Femur (tissue), 1 donor: ENCODE measurements at regions not wholly inside any gene's neighbourhood (a gene's known extent, or its start where the extent isn't known, plus 50 kb on each side); places are given as distances from the start of the nearest gene placed in this dataset.
"Not testable (repeated sequence)": the region's sequence is repeated elsewhere in the genome, so short reads cannot be mapped to it uniquely, and the experiment has no call there.

Source experiments
- DNase-seq: peaks from one replicate; pipeline ENCODE4 v3.0.0-alpha.2; 2017

DNA sequence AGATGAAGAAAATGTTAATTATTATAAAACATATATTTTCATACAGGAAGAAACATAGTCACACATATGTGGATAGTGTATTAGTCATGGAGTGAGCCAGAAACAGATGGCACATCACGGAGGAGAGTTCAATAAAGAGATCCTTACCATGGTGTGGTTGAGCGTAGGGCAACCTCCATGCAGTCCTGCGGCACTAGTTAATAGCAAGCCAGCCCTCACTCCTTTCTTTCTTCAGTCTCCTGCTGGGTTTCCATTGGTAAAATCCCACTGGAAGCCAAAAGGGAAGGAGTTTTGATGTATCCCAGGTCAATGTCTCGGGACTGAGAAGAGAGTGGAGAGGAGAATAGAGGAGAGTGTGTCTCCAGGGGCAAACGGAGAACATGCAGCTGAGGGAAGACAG lies 328.1 kb downstream of the NR4A2 start:
- no peak for DNase-seq

DNA sequence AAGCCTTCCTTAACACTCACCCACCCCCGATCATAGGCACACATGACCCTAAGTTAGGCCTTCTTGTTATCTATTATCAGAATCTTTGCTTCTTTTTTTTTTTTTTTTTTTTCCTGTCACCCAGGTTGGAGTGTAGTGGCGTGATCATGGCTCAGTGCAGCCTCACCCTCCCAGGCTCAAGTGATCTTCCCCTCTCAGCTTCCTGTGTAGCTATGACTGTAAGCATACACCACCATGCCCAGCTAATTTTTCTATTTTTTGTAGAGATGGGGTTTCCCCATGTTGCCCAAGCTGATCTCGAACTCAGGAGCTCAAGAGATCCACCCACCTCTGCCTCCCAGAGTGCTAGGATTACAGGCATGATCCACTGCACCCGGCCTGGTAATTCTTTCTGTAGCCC lies 328.7 kb downstream of the NR4A2 start:
- no peak for DNase-seq

DNA sequence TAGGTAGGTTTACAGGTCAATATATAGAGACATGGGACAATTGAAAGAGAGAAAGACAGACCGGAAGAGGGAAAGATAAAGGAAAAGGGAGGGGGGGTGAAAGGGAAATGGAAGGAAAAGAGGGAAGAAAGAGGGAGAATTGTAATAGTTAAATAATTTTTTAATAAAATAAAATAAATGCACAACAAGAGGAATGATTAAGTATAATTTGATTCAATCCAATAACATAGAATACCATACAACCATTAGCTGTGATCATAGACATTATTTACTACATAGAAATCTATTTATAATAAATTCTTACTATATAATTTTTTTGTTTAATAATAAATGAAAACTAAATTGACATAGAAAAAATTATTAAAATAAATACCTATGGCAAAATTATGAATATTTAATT lies 330.7 kb downstream of the NR4A2 start:
- DNase-seq: no peak

DNA sequence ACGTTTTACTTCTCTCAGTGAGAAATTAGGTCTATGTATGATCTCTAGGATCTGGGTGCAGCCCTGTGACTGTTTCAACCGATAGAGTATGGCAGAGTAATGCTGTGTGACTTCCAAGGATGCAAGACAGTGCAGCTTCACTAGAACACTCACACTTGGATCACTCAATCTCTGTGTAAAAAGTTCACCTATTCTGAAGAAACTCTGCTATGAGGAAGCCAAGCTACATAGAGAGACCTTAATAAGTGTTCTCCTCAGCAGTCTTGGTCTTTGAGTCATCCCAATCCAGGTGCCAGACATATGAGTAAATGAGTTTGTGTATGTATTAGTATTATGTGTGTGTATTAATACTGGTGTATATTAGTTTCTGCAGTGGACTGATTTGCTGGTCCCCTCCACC lies 335.0 kb downstream of the NR4A2 start:
- DNase-seq: no peak

DNA sequence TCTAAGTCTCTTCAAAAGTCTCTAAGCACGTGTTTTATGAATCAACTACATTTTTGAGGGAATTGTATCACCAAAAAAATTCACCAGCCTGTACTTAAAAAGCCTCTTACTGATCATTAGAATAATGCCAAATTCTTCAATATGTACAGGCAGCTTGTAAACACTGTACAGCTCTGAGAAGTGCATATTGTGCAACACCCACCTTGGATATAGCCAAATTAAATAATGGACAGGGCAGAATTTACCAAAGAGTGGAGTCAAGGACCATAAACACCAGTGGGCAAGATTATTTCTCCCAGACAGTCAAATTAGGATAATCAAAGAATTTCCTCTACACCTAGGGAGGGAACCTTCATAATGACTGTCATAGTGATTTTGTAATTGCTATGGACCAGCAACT lies 338.2 kb downstream of the NR4A2 start:
- DNase-seq: no peak

DNA sequence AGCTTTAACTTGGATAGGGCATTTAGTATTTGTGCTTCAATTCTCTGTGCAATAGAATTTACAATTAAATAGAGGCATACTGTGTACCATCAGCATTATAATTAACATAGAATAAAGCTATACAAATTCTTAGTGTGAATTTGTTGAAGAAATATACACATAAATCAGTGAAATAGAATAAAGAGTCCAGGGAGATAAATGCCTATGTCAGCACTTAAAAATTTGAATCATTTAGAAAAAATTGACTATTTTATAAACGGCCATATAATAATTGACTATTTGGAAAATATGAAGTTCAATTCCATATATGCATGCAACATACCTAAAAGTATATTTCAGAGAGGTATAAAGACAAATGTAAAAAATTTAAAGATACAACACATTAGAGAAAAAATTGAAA lies 348.7 kb downstream of the NR4A2 start:
- DNase-seq: no peak

DNA sequence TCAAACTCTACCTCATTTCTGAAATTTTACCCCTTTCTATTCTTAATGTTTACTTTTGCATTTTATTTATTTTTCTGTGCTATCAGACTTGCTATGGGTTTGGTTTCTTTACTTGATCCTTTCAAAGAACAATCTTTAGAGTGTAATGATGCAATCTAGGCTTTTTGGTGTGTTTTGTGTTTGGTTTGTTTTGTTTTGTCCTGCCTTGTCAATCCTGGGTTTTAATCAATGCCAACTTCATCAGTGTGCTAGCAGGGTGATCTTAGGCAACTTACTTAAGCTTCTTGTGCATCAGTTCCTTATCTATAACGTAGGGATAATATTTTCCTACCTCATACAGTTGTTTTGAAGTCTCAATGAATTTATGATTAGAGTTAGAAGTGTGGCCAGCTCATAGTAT lies 350.4 kb downstream of the NR4A2 start:
- no peak for DNase-seq

DNA sequence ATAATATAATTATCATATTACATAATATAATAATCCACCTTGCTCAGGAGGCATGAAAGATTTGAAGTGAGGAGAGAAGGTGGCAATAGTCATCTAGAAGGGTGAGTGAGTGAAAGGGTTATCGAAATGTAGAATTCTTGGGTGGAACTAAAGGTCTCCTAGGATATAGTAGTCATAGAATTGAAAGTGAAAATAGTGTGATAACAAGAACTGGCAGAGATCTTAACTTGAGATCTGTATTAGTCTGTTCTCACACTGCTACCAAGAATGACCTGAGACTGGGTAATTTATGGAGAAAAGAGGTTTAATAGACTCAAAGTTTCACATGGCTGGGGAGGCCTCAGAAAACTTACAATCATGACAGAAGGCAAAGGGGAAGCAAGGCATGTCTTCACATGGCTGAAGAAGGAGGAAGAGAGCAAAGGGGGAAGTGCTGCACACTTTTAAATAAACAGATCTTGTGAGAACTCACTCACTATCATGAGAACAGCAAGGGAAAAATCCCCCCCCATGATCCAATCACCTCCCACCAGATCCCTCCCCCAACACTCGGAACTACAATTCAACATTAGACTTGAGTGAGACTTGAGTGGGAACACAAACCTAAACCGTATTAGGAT lies 351.5 kb downstream of the NR4A2 start:
- no peak for DNase-seq

DNA sequence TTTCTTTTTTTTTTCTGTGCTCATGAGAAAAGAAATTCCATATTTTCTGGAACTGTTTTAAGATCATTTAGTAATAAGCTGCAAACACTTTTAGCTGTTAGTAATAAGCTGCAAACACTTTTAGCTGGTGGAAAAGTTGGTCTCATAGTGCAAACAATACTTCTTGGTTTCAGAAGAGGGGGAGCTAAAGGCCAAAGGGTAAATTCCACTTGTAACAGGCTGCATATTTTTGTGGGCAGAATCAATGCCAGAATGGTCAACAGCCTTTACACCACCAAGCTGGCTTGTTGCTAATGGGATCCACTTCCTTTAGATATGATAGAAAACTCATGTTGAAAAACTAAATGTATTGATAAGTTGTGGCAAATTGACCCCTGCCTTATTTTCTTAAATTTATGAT lies 356.8 kb downstream of the NR4A2 start:
- DNase-seq: no peak

DNA sequence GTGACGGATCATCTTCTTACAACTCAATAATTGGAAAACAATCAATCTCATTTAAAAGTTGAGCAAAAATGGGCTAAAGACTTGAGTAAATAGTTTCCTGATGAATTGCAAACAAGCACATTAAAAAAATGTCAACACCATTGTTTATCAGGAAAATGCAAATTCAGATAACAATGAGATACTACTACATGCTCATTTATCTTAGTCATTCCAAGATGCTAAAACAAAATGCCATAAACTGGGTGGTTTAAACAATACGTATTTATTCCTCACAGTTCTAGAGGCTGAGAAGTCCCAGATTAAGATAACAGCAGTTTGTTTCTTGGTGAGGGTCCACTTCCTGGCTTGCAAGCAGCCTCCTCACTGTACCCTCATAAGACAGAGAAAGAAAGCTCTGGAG lies 359.6 kb downstream of the NR4A2 start:
- no peak for DNase-seq

DNA sequence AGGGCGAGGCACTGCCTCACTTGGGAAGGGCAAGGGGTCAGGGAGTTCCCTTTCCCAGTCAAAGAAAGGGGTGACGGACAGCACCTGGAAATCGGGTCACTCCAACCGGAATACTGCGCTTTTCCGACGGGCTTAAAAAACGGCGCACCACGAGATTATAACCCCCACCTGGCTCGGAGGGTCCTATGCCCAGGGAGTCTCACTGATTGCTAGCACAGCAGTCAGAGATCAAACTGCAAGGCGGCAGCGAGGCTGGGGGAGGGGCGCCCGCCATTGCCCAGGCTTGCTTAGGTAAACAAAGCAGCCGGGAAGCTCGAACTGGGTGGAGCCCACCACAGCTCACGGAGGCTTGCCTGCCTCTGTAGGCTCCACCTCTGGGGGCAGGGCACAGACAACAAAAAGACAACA lies 366.5 kb downstream of the NR4A2 start:
- DNase-seq: not testable (repeated sequence)

DNA sequence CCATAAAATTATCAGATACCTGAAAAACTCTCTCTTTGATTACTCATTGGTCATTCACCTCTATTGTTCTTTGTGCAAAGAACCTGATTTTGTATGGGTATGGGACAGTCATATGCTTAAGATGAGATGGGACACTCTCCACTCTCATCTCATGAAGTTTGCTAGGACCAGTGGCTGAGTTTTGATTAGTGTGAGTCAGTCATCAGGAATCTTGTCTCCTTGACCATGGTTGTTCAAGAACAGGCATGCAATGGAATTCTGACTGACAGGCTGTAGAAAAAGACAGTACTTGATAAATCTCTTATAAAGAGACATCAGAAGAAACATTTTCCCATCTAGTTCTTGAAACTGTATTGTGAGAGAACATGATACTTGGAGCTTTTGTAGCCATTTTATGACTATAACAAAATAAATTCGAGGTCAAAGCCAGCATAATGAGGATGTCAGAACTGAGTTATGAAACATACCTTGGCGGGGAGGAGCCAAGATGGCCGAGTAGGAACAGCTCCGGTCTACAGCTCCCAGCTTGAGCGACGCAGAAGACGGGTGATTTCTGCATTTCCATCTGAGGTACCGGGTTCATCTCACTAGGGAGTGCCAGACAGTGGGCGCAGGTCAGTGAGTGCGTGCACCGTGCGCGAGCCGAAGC lies 367.0 kb downstream of the NR4A2 start:
- no peak for DNase-seq

DNA sequence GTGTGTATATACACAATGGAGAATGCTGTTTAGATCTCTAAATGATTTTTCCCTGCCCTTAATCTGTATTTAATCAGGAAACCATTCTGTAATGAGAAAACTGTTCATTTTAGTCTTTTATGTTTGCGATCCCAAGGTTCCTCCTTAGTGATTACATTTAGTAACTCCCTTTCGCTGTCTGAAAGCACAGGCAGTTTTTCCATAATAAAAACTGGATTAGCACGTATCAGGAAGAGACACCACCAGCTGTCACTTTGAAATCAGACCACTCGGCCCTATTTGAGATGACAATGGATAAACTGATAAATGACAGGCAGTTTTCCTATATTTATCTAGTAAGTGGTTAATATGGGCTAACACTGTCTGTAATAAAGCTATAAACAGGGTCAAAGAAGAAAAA lies 370.9 kb downstream of the NR4A2 start:
- DNase-seq: no peak

DNA sequence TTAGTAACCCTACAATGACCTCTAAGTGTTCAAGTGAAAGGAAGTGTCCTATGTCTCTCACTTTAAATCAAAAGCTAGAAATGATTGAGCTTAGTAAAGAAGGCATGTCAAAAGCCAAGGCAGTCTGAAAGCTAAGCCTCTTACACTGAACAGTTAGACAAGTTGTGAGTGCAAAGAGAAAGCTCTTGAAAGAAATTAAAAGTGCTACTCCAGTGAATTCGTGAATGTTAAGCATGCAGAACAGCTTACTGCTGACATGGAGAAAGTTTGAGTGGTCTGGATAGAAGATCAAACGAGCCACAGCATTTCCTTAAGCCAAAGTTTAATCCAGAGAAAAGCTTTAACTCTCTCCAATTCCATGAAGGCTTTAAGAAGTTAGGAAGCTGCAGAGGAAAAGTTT lies 373.7 kb downstream of the NR4A2 start:
- DNase-seq: no peak

DNA sequence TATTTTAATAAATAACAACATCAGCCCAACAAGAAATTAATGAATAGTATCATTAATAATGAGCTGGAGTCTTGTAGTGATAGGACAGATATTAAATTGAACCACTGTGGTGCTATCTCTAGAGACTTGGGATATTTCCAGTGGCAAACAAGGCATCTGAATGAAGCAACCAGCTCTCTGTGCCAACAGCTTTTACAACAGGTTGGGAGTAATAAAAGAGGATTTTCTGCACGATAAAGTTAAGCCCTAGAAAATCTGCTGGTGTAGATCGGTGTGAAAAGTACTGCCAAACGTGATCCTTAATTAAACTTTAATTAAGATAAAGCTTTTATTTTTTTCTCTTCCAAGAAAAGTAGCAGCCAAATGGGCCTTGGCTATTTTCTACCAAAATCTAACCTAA lies 385.5 kb downstream of the NR4A2 start:
- no peak for DNase-seq

DNA sequence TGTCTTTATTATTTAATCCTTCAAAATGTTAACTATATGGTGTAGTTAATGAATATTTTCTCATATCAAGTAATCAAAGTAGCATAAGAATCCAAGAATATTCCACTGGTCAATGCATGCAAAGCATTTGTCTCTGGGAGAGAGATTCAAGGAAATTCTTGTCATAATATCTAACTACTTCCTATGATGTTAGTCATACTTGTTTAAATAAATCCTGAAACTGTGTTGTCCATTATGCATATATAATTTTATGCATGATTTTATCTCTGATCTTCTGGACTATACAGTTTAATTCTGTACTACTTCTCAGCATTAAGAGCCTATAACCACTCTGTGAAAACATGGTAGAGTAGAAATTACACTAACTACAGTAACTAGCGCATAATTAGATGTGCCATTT lies 388.3 kb downstream of the NR4A2 start:
- DNase-seq: no peak

DNA sequence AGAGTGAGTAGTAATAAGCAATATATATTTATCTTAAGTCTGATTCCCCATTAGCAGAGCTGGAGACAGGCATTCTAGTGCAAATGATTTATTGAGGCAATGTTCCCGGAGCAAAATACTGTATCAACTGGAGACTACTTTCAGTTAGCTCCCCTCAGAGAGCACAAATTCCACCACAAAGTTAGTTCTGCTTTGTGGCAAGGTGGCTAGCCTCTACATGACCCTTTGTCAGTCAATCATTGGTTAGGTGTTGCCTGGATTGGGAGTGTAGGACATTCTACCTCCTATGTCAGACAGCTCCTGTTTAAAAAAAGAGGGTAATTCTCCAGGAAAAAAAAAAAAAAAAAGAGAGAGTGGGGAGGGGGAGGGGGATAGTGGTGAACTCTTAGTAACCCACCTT lies 402.2 kb downstream of the NR4A2 start:
- DNase-seq: no peak

DNA sequence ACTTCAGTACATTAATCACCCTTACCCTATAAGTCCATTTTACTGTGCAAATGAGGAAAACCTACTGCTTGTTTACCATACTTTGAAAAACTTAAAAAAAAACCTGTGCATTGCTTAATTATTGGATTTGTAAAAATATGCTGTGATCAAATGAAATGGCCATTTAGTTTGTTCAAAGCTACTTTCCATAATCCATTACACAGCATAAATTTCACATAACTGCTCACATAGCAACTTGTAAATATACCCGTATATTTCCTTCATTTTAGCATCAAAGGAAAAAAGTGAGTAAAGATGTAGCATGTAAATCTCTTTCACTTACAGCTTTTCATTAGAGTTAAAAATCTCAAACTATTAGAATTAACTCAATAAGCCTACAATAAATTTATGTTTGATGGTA lies 415.1 kb downstream of the NR4A2 start:
- DNase-seq: no peak

DNA sequence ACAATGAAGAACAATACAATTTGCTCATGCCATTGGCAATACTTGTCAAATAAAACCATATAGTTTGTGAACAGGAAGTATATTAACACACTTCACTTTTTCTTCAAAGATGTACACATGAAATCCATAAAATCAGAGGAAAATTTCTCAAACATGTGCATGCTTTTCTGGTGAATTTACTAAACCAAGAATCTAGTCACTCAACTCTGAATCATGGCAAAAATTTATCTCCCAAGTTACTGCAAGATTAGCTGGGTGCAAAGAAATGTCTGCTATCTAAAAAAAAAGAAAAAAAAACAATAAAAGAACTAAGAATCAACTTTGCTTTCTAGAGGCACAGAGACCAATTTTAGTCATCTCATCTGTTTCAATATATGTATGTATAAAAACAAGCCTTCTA lies 419.2 kb downstream of the NR4A2 start:
- DNase-seq: no peak

DNA sequence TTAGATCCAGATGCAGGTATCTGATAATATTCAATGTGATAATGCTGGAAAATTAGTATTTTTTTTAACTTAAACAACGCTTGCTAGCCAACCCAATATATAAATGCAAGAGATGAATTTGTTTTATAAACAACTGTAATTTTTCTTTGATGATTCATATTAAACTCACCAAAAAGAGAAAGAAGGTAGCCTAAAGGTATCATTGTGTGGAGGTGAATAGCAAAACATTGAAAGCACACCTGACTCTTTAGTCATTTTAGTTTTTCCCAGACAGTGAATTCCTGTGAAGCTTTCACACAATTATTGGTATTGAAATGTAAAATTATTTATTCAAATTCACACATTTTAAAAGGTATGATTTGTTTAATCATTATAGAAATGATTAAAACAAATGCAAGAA lies 424.0 kb downstream of the NR4A2 start:
- no peak for DNase-seq

DNA sequence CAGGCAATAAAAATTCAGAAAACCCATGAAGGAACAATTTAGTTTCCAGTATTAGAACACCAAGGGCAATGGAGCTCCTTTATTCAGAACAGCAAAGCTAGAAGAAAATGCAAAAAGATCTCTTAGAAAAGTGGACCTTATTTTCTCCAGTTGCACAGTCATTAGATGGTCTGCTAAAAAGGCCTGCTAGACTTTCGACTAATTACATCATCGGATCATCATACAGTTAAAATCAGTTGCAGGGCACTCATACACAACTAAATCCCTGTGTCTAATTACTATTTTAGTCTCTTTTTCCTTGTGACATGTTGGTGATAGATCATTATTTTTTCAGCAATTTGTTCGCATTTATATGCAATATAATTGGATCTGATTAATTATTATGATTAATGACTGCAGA lies 425.3 kb downstream of the NR4A2 start:
- no peak for DNase-seq

DNA sequence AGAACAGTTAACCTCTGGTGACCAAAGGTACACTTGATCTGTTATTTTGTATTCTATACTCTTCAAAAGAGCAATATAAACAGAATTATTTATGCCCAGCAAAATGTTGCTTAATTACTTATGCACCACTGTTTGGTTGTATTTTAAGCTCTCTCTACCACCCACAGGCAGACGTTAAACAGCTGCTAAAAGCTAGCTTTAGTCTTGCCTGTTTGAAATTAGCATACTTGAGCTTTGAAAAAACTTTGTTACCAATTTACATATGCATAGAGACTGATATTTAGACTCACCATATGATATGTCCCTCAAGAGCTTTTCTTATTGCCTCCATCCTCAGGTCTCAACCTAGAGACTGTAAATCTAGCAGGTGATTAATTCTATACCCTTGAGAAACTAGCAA lies 426.9 kb downstream of the NR4A2 start:
- DNase-seq: no peak

DNA sequence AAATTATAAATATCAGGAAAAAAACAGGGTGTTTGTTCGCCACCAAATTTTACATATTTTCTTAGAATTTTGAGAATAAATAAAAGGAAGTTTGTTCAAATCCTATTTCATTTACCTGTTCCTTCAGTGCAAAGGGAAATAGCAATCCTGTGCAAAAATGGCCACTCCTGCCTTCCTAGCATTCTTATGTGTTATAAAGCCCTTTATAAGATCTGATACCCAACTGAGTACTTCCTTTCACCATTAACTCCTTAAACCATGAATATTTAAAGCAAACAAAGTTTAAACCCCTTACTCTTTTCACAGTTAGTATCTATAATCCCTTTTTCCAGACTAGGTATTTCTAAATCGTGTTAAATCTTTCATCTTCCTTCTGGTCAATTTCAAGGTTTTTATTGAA lies 427.8 kb downstream of the NR4A2 start:
- no peak for DNase-seq

DNA sequence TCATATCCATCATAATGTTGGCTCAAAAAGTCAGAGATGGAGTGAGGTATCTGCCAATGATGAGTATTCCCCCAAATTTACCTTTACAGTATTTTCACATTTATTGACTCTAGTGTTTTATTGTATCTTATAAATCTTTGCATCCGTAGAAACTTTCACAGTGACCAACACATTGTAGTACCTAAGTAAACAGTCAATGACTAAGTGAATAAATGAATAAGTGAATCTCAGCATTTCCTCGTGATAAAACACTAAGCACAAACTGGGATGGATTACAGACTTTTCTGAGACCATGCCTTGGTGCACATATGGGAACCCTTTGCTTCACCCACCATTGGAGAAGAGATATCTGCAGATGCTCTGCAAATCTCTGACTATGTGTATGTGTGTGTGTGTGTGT lies 429.9 kb downstream of the NR4A2 start:
- no peak for DNase-seq

DNA sequence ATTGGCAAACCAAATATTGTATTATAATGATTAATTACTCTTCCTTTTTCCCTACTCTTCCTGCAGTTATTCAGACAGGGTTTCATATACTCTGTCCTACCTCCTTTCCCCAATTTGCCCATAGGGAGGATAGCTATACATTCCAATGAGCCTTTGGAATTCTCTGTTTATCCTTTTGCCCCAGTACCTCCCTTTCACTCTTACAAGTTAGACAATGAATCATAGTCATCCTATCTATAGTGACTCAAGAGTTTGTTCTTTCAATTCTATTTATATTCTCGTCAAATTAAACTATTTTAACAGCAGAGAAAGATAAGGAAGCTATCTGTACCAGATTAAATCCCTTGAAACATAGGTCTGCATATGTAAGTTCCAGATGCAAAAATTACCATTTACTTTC lies 437.5 kb downstream of the NR4A2 start:
- DNase-seq: no peak
